B cell (primary cell): ENCODE measurements at regions not wholly inside any gene's neighbourhood (a gene's known extent, or its start where the extent isn't known, plus 50 kb on each side); places are given as distances from the start of the nearest gene placed in this dataset.

Source experiments
- ATAC-seq: fragments of 200-7000 bp; cut with Tn5 transposase; one replicate; pipeline ENCODE4 v1.10.0; 2021; ENCODE audit warnings: low read depth, mild to moderate bottlenecking, moderate number of reproducible peaks, moderate library complexity
- CTCF ChIA-PET: fragments of 350-600 bp; sonication (Branson Sonifier 250); formaldehyde crosslinking; loops from one replicate; lab custom pipeline; 2021; ENCODE audit warnings: antibody characterized with exemption, inconsistent platforms; lab: Charles Lee
- POLR2A ChIA-PET: fragments of 350-600 bp; sonication (Branson Sonifier 250); formaldehyde crosslinking; loops from one replicate; lab custom pipeline; 2021; ENCODE audit warnings: antibody characterized with exemption; lab: Charles Lee
- DNase-seq: peaks from one replicate; pipeline ENCODE4 v3.0.0; 2013
- H2AFZ ChIP-seq: 2 replicates; pipeline ENCODE4 v1.6.1; 2012; ENCODE audit warnings: mild to moderate bottlenecking, low read depth, low read length; ENCODE audit not compliant: insufficient read depth, poor library complexity, severe bottlenecking
- H3K27ac ChIP-seq, 2 donors: 1 replicate in 1 of 2; 2 replicates in 1 of 2; pipeline ENCODE4 v1.5.1; 2012 to 2013; ENCODE audit warnings: low read length in 2 of 2, mild to moderate bottlenecking in 2 of 2, moderate library complexity in 1 of 2
- H3K27me3 ChIP-seq, 4 experiments: fragments of 200-600 bp in 1 of 4; sonication (generic) in 1 of 4; replicated peaks in 1 of 4; 1 replicate in 2 of 4; 2 replicates in 2 of 4; pipeline versions ENCODE4 v1.6.1 to v1.7.0; 2013 to 2016; ENCODE audit warnings: low read length in 3 of 4, mild to moderate bottlenecking in 2 of 4, mixed read lengths in 1 of 4, moderate library complexity in 1 of 4; ENCODE audit not compliant: insufficient read depth in 4 of 4, control insufficient read depth in 3 of 4; ENCODE audit errors: control extremely low read depth in 1 of 4
- H3K36me3 ChIP-seq, 2 experiments: replicated peaks in 1 of 2; 1 replicate in 1 of 2; 2 replicates in 1 of 2; pipeline versions ENCODE4 v1.6.1 to v1.7.1; 2013; ENCODE audit warnings: low read length in 1 of 2; ENCODE audit not compliant: insufficient read depth in 2 of 2, control insufficient read depth in 1 of 2; ENCODE audit errors: control extremely low read depth in 1 of 2, extremely low read depth in 1 of 2
- H3K4me1 ChIP-seq, 2 donors: fragments of 200-600 bp in 1 of 2; sonication (generic) in 1 of 2; 1 replicate in 1 of 2; 2 replicates in 1 of 2; pipeline versions ENCODE4 v1.5.1 to v1.6.1; 2013 to 2017; ENCODE audit warnings: low read length in 2 of 2; ENCODE audit not compliant: control insufficient read depth in 2 of 2, insufficient read depth in 2 of 2
- H3K4me2 ChIP-seq: replicated peaks from 2 replicates; pipeline ENCODE3; 2012; ENCODE audit warnings: mild to moderate bottlenecking, low read depth, low read length; ENCODE audit not compliant: poor library complexity, severe bottlenecking
- H3K4me3 ChIP-seq, 5 experiments: fragments of 200-600 bp in 1 of 5; sonication (generic) in 1 of 5; 1 replicate in 3 of 5; 2 replicates in 2 of 5; pipeline versions ENCODE4 v1.5.1 to v1.7.0; 2011 to 2016; ENCODE audit warnings: low read length in 4 of 5, mild to moderate bottlenecking in 4 of 5, low read depth in 2 of 5, control low read depth in 1 of 5, moderate library complexity in 1 of 5; ENCODE audit not compliant: insufficient read depth in 1 of 5; ENCODE audit errors: control extremely low read depth in 1 of 5, extremely low read depth in 1 of 5
- H3K79me2 ChIP-seq: fragments of 200-600 bp; sonication (generic); one replicate; pipeline ENCODE4 v1.6.0; 2016; ENCODE audit warnings: low read length; ENCODE audit not compliant: control insufficient read depth, insufficient read depth
- H3K9ac ChIP-seq: fragments of 200-600 bp; sonication (generic); 2 replicates; pipeline ENCODE4 v1.6.1; 2017; ENCODE audit warnings: mild to moderate bottlenecking, low read length, moderate library complexity
- H3K9me3 ChIP-seq, 3 donors: one replicate each; pipeline versions ENCODE4 v1.6.1 to v1.7.1; 2013; ENCODE audit warnings: low read length in 2 of 3; ENCODE audit not compliant: control insufficient read depth in 2 of 3, insufficient read depth in 1 of 3; ENCODE audit errors: control extremely low read depth in 1 of 3
- H4K20me1 ChIP-seq: 2 replicates; pipeline ENCODE4 v1.6.0; 2012; ENCODE audit warnings: mild to moderate bottlenecking, low read length; ENCODE audit not compliant: insufficient read depth, control insufficient read depth, poor library complexity, severe bottlenecking
- H3K27ac Mint-ChIP-seq: one replicate; pipeline ENCODE4 v1.8.0; 2021; ENCODE audit warnings: mixed read lengths
- H3K27me3 Mint-ChIP-seq: one replicate; pipeline ENCODE4 v1.8.0; 2021; ENCODE audit warnings: mixed read lengths
- H3K4me1 Mint-ChIP-seq: one replicate; pipeline ENCODE4 v1.8.0; 2021; ENCODE audit warnings: mixed read lengths
- H3K4me3 Mint-ChIP-seq: one replicate; pipeline ENCODE4 v1.8.0; 2021; ENCODE audit warnings: mixed read lengths
- H3K9me3 Mint-ChIP-seq: one replicate; pipeline ENCODE4 v1.8.0; 2022; ENCODE audit warnings: mixed read lengths; ENCODE audit not compliant: insufficient read depth
- CTCF ChIP-seq: fragments of 200-600 bp; IDR thresholded peaks from one replicate; pipeline ENCODE4 v1.8.0; 2022; ENCODE audit warnings: antibody characterized with exemption, mild to moderate bottlenecking
- EZH2 ChIP-seq: IDR thresholded peaks from 2 replicates; pipeline ENCODE4 v1.6.1; 2012; ENCODE audit warnings: borderline replicate concordance, low read depth, mild to moderate bottlenecking, moderate library complexity, low read length; ENCODE audit not compliant: insufficient read depth, poor library complexity, severe bottlenecking
- WGBS: methylation state at CpG from one replicate; pipeline ENCODE4 v1.1.5; 2013; ENCODE audit warnings: missing lambda C conversion rate; ENCODE audit not compliant: insufficient coverage; 5-methylcytosine and 5-hydroxymethylcytosine counted together
- intact Hi-C: fragments of 100-400 bp; cut with micrococcal nuclease; formaldehyde crosslinking; loops from one replicate; pipeline ENCODE4 v1.10.0; 2022

GRCh38 chr3:147838652-147839051 is 429.5 kb downstream of the ZIC1 start:
- ChIA-PET CTCF (no interaction called here), POLR2A (no interaction called here)
- Histone ChIP-seq H3K79me2 (no peaks in the 10 kb centered on the region), H3K4me1 (no peaks in the 10 kb centered on the region), H3K27ac (no peak overlapping the region), H3K9ac (no peak overlapping the region), H3K27me3 (no peaks in the 10 kb centered on the region), H2AFZ (no peak overlapping the region), H3K4me2 (no peak overlapping the region), H3K4me3 (no peak overlapping the region), H3K9me3 (no peaks in the 10 kb centered on the region), H3K36me3 (no peaks in the 10 kb centered on the region), H4K20me1 (no peaks in the 10 kb centered on the region)
- H3K27me3 Mint-ChIP-seq = no peaks in the 10 kb centered on the region
- WGBS = no CpG with 5 or more reads among the region's 2 CpGs
- intact Hi-C loops = no loop called here
- no peak for TF ChIP-seq EZH2
- TF ChIP-seq CTCF = no peak
- H3K4me1 Mint-ChIP-seq = no peaks in the 10 kb centered on the region
- ATAC-seq = no peak
- H3K9me3 Mint-ChIP-seq = peaks cover 4% of the 10 kb centered on the region
- H3K4me3 Mint-ChIP-seq = no peak overlapping the region
- H3K27ac Mint-ChIP-seq = no peak overlapping the region
- DNase-seq = no peak

GRCh38 chr3:147843331-147843730 is 434.2 kb downstream of the ZIC1 start:
- Histone ChIP-seq H3K4me3 (no peak overlapping the region), H3K36me3 (no peaks in the 10 kb centered on the region), H3K27me3 (no peaks in the 10 kb centered on the region), H3K79me2 (no peaks in the 10 kb centered on the region), H3K4me1 (no peaks in the 10 kb centered on the region), H3K4me2 (no peak overlapping the region), H2AFZ (no peak overlapping the region), H4K20me1 (no peaks in the 10 kb centered on the region), H3K9me3 (no peaks in the 10 kb centered on the region), H3K9ac (no peak overlapping the region), H3K27ac (no peak overlapping the region)
- WGBS = no CpG with 5 or more reads among the region's 1 CpG
- ATAC-seq (no peak), DNase-seq (no peak)
- ChIA-PET POLR2A (no interaction called here), CTCF (no interaction called here)
- no peaks in the 10 kb centered on the region for H3K27me3 Mint-ChIP-seq
- H3K27ac Mint-ChIP-seq = no peak overlapping the region
- TF ChIP-seq CTCF (no peak), EZH2 (no peak)
- no peak overlapping the region for H3K4me3 Mint-ChIP-seq
- intact Hi-C loops = no loop called here
- H3K4me1 Mint-ChIP-seq = no peaks in the 10 kb centered on the region
- H3K9me3 Mint-ChIP-seq = peaks cover 2% of the 10 kb centered on the region
